ENCODE measurements at regions not wholly inside any gene's neighbourhood (a gene's known extent, or its start where the extent isn't known, plus 50 kb on each side); places are given as distances from the start of the nearest gene placed in this dataset.
"Not testable (repeated sequence)": the region's sequence is repeated elsewhere in the genome, so short reads cannot be mapped to it uniquely, and the experiment has no call there.

- in situ Hi-C loops (cut with MboI; ENCODE audit: low sequenced_read_pairs, unreplicated experiment): no loop called here
- DNase-seq (ENCODE audit: low spot score): no peak
- TF ChIP-seq CTCF (IDR thresholded peaks at IDR 0.05; ENCODE audit: borderline replicate concordance, control extremely low read depth, extremely low read depth, insufficient read depth, missing control alignments): no peak
Observed at GRCh38 chr7:115618676-115619075, 411.9 kb downstream of the TFEC start.

GRCh38 chr7:115613836-115614235, 416.7 kb downstream of the TFEC start:
- no peak for TF ChIP-seq CTCF (IDR thresholded peaks at IDR 0.05; ENCODE audit: borderline replicate concordance, control extremely low read depth, extremely low read depth, insufficient read depth, missing control alignments)
- DNase-seq (ENCODE audit: low spot score): no peak
- in situ Hi-C loops (cut with MboI; ENCODE audit: low sequenced_read_pairs, unreplicated experiment): no loop called here

DNA sequence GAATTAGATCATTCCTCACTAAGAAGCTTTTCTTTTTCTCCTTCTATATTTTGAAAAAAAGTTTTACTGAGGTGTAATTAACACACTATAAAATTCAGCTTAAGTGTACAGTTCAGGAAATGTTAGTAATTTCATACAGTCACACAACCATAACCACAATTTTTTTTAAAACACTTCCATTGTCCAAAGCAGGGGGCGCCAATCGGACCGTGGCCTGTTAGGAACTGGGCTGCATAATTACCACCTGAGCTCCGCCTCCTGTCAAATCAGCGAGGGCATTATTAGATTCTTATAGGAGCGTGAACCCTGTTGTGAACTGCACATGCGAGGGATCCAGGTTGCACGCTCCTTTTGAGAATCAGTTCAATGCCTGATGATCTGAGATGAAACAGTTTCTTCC, 427.1 kb downstream of the TFEC start:
- in situ Hi-C loops (cut with MboI; ENCODE audit: low sequenced_read_pairs, unreplicated experiment): no loop called here
- TF ChIP-seq CTCF (IDR thresholded peaks at IDR 0.05; ENCODE audit: borderline replicate concordance, control extremely low read depth, extremely low read depth, insufficient read depth, missing control alignments): no peak
- no peak for DNase-seq (ENCODE audit: low spot score)

- DNase-seq (ENCODE audit: low spot score): no peak
- in situ Hi-C loops (cut with MboI; ENCODE audit: low sequenced_read_pairs, unreplicated experiment): no loop called here
- no peak for TF ChIP-seq CTCF (IDR thresholded peaks at IDR 0.05; ENCODE audit: borderline replicate concordance, control extremely low read depth, extremely low read depth, insufficient read depth, missing control alignments)
Observed at GRCh38 chr7:115600207-115600606, 430.4 kb downstream of the TFEC start.

GRCh38 chr7:115599184-115599583, 431.4 kb downstream of the TFEC start:
- in situ Hi-C loops (cut with MboI; ENCODE audit: low sequenced_read_pairs, unreplicated experiment); DNase-seq (ENCODE audit: low spot score): not testable (repeated sequence)

- DNase-seq (ENCODE audit: low spot score); in situ Hi-C loops (cut with MboI; ENCODE audit: low sequenced_read_pairs, unreplicated experiment): not testable (repeated sequence)
Observed at GRCh38 chr7:115597220-115597619, 433.3 kb downstream of the TFEC start.

GRCh38 chr7:115593111-115593510, 437.5 kb downstream of the TFEC start:
- DNase-seq (ENCODE audit: low spot score): no peak
- no peak for TF ChIP-seq CTCF (IDR thresholded peaks at IDR 0.05; ENCODE audit: borderline replicate concordance, control extremely low read depth, extremely low read depth, insufficient read depth, missing control alignments)
- in situ Hi-C loops (cut with MboI; ENCODE audit: low sequenced_read_pairs, unreplicated experiment): no loop called here

DNA sequence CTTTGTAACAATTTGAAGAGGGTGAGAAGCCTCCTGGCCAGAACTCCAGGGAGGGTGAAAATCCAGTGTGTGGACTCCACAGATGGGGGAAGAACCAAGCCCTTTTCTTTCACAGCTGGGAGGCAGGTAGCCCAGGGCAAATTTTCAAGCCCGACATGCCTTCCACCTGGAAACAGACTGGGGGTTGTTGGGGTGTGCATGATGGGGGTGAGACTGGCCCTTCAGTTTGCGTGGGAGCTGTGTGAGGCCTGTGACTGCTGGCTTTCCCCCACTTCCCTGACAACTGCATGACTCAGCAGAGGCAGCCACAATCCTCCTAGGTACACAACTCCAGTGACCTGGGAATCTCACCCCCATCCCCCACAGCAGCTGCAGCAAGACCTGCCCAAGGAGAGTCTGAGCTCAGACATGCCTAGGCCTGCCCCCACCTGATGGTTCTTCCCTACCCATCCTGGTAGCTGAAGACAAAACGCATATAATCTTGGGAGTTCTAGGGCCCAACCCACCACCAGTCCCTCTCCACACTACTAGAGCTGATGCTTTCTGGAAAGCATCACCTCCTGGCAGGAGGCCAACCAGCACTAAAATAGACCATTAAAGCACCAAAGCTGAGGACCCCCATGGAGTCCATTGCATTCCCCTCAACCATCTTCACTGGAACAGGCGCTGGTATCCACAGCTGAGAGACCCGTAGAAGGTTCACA, 445.4 kb downstream of the TFEC start:
- no peak for TF ChIP-seq CTCF (IDR thresholded peaks at IDR 0.05; ENCODE audit: borderline replicate concordance, control extremely low read depth, extremely low read depth, insufficient read depth, missing control alignments)
- in situ Hi-C loops (cut with MboI; ENCODE audit: low sequenced_read_pairs, unreplicated experiment): no loop called here
- no peak for DNase-seq (ENCODE audit: low spot score)

All from GM13976 (cell line).